HG03139 (cell line): ENCODE measurements at regions not wholly inside any gene's neighbourhood (a gene's known extent, or its start where the extent isn't known, plus 50 kb on each side); places are given as distances from the start of the nearest gene placed in this dataset.
"Not testable (repeated sequence)": the region's sequence is repeated elsewhere in the genome, so short reads cannot be mapped to it uniquely, and the experiment has no call there.

Experiments used
- ATAC-seq: cut with Tn5 transposase; IDR thresholded peaks from one replicate; pipeline ENCODE4 v1.9.1; 2021; ENCODE audit not compliant: unreplicated experiment

DNA sequence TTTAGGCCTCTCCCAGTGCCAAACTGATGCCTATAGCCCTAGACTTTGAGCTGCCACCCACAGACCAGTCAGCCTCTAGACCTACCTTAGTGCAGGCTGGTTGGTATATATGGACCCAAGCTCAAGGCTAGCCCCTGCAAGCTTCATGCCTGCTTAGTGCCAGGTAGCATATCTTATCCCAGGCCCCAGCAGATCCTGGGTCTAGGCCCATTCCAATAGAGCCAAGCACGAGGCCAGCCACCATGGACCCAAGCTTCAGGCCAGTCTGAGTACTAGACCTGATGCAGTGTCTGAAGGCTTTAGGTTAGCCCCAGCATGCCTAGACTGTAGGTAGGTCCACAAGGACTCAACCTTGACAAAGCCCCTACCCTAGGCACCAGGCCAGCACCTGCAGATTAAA lies 1081.7 kb downstream of the JRKL start:
- no peak for ATAC-seq

DNA sequence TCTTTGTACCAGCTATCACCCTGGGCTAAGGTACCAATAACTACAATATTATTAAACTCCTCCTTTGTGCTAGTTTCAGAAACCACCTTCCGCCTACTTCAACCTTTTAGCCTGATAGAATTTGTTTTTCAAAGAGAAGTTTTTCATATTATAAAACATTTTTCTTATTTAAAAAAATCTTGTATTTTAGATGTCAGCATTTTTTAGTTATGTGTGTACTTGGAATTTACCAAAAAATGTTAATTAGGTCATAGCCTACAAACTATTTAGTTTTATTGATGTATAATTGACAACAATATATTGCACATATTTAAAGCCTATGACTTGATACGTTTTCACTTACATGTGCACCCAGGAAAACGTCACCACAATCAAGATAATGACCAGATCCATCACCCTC lies 1097.6 kb downstream of the JRKL start:
- no peak for ATAC-seq

DNA sequence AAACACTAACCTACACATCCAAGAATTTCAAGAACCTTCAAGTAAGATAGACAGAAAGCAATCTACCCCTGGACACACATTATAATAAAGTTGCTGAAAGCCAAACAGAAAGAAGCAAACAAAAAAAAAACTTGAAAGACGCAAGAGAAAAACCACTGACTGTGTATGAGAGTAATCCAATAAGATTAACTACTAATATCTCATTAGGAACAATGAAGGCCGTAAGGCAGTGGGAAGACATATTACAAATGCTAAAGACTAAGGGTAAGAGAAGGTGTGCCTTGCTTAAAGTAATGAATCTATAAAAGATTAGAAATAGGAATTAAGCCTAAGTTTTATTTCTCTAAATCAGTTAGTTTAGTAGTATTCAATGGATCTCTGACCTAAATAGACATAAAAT lies 1109.1 kb downstream of the JRKL start:
- ATAC-seq: no peak

DNA sequence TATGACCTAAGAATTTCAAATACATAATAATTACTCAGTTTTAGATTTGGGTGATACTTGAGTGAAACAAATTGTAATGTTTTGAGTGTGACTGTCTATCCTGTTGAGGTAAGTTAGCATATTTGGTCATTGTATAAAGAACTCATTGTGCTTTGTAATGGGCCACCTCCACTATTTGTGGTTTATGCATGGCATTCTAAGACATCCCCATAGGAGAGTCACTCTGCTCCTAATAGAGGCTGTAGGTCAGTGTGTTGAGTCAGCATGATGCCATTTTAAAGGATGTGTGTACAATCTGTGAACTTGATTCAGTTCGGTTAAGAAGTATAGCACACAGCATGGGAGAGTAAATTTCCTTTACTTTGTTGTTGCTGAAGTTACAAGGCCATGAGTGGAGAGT lies 1112.4 kb downstream of the JRKL start:
- no peak for ATAC-seq

DNA sequence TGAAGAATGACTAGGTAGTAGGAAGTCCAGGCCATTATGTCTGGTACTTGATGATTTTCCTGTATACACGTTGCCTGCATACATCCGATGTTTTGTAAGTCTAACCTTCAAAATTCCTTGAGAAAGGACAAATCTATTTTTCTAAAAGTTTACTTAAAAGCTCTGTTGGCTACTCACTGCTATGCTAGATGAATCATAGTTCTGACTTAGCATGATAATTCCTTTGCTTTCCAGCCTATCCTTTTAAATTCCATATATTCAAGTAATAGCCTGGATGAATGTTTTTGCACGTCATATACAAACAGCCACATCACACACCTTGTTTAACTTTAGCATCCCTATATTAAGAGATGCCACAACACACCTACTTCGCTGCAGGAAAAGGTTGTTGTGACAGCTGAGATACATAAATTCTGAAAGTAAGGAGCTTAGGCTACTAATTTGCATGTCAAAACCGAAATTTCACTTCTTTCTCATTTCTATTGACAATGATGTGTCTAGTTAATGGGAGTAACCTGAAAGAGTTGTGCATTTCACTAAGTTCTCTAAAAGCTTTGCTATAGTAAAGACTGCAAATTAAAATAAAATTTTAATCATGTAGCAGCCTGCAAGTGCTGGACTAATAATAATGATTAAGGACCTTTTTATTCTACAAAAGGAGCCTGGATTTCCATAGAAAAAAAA lies 1116.4 kb downstream of the JRKL start:
- ATAC-seq: no peak

DNA sequence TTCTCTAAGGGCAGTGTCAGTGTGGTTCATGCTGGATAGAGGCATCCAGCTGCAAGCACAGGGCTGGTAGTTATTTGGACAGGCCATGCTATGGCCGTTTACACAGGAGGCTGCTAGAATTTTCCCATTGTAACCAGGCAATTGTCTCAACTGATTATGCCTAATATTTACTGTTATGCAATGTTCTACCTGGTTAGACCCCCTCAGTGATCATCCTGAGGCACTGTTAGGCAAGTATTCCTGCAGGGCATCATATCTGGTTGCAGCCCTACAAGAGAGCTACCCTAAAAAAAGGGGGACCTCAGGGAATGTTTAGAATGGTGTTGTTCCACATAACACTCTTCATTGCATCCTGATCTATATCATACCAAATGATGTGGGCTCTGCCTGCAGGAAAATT lies 1124.6 kb downstream of the JRKL start:
- ATAC-seq: no peak

DNA sequence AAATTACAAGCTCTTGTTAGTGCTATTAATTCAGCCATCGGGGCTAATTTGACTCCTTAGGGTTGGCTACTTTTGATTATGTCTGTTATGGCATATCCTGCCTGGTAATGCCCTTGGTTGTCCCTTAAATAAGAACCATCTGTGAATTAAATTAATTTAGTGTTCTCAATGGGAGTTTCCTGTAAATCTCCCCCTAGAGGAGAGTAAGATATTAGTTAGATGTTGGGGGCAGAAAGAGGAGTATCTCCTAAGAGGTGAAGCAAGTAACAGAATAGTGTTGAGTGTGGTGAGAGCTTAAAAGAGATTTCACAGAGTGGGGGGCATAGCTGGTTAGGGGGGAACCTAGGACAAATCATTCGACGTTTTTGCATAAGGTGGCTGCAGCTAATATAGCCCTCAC lies 1126.9 kb downstream of the JRKL start:
- no peak for ATAC-seq

DNA sequence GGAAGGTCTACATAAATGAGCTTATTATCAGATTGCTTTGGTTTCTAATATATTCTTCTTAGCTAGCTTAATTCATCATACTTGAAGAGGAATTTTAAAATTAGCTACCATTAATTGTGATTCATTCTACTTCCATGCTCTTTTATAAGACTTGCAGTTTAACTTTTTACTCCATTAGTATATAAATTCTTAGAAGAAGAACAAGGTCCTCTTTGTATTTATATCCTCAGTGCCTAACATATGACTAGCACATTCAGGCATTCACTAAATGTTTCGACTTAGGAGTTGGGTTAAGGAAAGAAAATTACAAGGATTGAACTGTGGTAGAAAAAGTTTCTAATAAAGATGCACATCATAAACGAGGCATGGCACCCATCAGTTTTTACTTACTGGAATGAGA lies 1135.5 kb downstream of the JRKL start:
- ATAC-seq: no peak

DNA sequence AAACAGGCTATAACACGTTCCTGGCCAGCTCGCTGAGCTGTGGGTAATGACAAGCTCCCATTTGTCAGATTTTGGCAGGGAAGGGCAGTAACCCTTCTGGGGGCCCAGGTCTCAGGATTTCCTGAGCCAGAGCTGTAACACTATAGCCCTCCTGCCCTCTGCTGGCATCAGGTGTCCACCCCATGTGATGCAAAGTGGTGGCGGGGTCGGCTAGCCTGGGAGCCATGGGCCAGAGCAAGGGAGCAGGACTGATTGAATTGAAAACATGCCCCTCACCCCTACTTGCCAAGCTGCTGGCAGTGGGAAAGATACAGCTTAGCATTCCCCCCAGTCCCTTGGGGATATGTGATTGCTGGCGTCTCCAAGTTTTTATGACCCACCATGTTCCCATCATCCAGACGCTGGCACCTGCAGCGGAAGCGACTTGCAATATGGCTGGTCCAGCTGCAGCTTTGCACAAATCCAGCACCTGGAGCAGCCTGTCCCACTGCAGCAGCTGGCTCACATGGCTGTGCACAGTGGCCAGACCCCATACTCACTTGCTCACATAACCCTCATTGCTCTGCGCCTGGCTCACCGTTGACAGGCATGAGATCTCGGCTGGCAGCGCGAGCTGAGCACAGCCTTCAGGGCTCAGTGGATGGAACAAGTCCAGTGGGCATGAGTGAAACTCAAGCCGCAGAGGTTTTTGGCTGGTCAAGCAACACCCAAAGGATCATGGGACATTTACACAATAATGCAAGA lies 1147.8 kb downstream of the JRKL start:
- ATAC-seq: no peak

DNA sequence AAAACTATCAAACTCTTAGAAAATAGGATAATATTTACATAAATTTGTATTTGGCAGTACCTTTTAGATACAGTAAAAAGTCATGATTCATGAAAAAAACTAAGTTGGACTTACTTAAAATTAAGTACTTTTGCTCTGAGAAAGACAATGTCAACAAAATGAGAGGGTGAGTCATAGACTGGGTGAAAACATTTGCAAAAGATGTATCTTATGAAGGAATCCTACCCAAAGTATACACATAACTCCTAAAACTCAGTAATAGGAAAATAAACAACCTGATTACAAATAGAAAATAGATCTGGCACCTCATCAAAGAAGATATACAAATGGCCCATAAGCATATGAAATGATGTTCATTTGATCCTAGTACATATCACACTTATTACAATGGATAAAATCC lies 1154.6 kb downstream of the JRKL start:
- ATAC-seq: no peak

DNA sequence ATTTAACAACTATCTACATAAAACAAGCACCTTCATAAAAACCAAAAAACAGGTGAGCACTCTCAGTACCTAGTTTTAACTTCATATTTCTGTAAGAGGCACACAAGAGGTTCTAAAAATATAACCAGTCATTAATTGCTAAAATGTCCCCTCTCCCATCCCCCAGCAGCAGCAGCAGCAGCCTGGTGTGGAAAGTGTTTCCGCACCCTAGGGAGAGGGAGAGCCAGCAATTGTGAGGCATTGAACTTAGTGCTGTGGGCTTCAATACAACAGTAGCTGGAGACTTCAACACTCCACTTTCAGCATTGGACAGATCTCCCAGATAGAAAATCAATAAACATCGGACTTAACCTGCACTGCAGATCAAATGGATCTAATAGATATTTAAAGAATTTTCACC lies 1158.5 kb downstream of the JRKL start:
- ATAC-seq: no peak

DNA sequence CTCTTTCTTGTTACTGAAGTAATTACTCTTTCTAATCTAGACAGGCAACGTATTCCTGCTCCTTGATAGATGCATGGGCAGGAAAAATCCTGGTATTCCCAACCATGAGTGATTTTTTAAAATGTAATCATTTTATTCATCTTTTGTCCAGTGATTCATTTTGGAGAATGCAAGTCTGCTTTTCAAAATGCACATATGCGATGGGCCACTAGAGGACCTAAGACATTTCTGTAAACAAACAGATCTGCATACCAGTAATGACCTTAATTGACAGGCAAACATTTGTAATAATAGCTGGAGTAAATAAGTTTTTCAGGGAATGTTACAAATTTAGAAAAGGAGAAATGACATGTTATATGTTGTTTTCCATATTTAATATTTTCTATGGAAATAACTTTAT lies 1167.6 kb downstream of the JRKL start:
- ATAC-seq: no peak

DNA sequence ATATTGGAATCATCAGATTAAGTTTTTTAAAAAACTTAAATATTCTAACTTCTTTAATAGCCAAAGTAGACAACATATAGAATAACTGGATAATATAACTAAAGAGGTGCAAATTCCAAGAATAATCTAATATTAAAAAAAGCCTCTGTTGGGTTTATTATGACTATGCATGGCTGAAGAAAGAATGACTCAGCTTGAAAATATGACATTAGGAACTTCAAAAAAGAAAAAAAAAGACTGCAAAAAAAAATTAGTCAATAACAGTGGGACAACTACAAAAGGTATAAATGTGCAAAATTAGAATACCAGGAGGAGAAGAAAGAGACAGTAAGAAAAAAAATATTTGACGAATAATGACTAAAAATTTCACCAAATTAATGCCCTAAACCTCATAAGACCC lies 1178.0 kb downstream of the JRKL start:
- no peak for ATAC-seq

DNA sequence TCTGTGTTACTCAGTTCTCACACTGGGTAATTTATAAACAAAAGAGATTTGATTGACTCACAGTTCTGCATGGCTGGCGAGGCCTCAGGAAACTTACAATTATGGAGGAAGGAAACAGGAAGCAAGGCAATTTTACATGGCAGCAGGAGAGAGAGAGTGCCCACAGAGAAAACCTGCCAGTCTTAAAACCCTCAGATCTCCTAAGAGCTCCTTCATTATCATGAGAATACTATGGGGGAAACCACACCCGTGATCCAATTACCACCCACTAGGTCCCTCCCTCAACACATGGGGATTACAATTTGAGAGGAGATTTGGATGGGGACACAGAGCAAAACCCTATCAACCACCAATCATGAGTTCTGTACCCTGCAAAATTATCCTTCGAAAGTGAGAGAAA lies 1180.8 kb downstream of the JRKL start:
- ATAC-seq: no peak

DNA sequence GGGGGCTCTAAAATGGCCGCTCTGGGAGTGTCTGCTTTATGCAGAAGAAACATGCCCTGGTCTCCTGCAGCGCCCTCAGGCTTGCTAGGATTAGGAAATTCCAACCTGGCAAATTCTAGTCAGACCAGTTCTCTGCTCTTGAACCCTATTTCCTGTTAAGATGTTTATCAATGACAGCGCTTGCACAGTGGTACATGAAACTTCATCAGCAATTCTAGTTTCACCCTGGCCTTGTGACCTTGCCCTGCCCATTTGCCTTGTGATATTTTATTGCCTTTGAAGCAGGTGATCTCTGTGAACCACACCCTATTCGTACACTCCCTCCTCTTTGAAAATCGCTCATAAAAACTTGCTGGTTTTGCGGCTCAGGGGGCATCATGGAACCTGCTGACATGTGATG lies 1184.0 kb downstream of the JRKL start:
- not testable (repeated sequence) for ATAC-seq

DNA sequence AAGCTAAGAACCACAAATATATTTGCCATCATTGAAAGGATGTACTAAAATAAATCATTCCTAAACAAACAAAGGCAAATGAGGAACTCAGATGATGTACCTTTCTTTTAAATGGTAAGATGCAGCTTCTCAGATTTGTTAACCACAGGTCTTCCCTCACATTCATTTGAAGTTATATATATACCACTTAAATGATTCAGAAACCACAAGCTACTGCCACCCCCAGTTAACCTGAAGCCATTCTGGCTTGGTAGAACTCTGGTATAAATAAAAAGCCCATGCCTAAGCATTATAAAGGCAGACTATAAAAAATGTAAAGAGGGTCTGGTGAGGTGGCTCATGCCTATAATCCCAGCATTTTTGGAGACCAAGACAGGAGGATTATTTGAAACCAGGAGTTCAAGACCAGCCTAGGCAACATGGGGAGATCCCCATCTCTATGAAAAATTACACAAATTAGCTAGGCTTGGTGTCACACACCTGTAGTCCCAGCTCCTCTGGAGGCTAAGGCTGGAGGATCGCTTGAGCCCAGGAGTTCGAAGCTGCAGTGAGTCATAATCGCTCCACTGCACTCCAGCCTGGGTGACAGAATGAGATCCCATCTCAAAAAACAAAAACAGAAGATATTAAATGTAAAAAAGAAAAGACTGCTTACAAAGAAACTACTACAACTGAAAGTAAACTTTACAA lies 1185.3 kb downstream of the JRKL start:
- ATAC-seq: no peak

DNA sequence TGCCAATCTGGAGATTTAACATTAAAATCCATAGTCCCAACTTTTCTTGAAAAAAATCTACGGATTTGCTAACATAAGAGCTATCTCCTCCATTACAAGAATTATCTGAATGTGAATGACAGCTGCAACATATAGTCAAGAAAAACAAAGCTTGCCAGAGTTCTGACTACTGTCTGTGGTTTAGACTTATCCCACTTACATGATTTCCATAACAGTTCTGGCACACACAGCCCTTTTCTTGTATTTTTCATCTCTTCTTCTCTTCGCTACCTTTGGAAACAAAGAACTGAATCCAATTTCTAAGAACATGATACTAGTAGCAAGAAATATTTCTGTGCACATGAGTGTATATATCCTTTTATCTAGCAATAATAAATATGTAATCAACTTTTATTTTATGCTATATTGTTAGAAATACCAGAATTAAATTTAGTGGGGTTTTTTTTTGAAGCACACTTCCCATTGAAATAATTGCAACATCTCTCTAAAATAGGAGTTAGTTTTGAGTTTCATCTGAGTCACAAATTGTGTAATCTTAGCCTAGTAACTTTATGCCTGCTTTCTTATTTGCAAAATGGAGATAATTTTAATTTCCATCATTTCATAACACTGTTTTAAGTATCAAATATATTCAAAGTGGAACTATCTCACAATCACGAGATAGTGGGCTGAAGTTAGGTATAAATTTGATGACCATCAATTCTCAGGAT lies 1217.6 kb downstream of the JRKL start:
- no peak for ATAC-seq

DNA sequence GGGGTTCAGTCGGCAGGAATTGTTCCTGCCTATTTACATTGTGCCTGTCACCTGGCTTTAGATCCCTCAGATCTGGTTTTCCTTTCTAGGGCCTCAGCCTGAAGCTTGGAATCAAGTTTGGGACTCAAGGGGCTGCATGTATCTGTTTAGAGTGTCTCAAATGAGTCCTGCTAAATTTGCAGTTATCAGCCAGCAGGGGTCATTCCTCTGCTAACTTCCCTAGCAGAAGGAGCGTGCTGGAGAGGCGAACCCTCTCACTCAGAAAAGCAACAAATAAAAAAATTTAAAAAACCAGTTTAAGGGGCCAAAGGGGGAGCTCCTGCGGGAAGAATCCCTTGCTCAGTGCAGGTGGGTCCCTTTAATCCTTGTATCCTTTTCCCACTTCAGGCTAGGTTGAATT lies 1220.2 kb downstream of the JRKL start:
- no peak for ATAC-seq

DNA sequence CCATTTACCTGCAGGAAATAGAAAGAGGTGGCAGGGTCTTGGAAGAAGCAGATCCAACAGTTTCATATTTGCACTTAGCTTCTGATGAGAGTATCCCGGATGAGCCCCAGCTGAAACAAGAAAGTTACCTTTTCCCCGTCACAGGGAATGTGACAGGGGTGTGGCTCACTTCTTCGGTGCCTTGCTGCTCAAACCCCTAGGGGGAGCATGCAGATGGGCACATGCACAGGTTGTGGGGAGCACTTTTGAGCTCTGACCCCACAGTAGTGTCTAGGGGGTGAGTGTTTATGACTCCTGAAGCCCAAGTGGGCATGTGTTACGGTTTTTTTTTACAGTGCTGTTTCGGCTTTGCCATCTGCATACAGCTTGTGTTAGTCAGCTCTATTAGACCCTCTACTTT lies 1221.0 kb downstream of the JRKL start:
- no peak for ATAC-seq

DNA sequence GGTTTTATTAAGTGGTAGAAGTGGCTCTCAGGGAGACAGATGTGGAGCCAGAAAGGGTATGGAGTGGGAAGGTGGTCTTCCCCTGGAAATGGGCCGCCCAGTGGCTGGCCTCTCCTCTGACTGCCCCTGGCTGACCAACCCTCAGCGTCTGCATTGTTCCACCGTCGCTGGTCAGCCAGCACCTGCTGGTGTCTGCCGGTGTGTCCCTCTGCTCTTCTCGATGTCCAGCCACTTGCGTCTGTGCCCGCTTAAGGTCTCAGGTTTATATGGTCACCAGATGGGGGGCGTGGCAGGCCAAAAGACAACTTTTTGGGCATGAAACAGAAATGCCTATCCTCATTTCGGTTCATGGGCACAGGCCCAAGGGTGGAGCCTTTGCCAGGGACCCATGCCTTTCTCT lies 1221.5 kb downstream of the JRKL start:
- no peak for ATAC-seq

DNA sequence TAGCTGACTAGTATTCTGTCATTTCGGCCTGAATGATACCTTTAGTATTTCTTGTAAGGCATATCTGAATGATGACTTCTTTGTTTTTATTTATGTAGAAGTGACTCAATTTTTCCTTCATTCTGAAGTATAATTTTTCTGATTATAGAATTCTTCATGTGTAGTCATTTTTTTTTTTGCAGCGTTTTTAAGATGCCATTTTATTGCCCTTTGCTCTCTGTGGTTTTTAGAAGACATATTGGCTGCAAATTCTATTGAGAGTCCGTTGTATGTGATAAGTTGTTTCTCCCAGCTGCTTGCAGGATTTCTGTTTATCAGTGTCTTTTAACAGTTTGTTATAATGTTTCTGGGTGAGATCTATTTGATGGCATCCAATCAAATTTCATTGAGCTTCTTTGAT lies 1224.8 kb downstream of the JRKL start:
- ATAC-seq: no peak

DNA sequence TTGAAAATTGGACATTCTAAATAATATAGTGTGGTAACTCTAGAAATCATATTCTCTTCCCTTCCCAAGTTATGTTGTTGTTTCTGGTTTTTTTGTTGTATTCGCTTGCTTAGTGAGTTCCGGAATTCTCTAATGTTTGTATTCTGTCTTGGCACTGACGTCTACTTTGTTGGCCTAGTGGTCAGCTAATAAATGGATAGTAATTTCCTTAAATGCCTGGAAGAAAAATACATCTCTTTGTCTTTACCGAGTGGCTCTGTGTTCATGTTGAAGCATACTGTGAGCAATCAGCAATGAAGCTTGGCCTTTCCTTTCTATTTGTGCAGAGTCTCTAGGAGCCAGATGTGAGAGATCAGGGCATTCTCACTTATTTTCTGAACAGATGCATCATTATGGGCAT lies 1225.7 kb downstream of the JRKL start:
- ATAC-seq: no peak
